Upper lobe of right lung (tissue), 1 donor: ENCODE measurements at regions not wholly inside any gene's neighbourhood (a gene's known extent, or its start where the extent isn't known, plus 50 kb on each side); places are given as distances from the start of the nearest gene placed in this dataset.
"Not testable (repeated sequence)": the region's sequence is repeated elsewhere in the genome, so short reads cannot be mapped to it uniquely, and the experiment has no call there.

ENCODE experiments used
- ATAC-seq: fragments of 200-7000 bp; cut with Tn5 transposase; one replicate; pipeline ENCODE4 v1.9.1; 2020; ENCODE audit warnings: mild to moderate bottlenecking, moderate library complexity
- DNase-seq: peaks from one replicate; pipeline ENCODE4 v3.0.0-alpha.2; 2020
- H3K27ac ChIP-seq: fragments of 200-600 bp; one replicate; pipeline ENCODE4 v1.8.0; 2022
- H3K27me3 ChIP-seq: fragments of 200-600 bp; one replicate; pipeline ENCODE4 v1.8.0; 2022; ENCODE audit warnings: mild to moderate bottlenecking
- H3K36me3 ChIP-seq: fragments of 200-600 bp; one replicate; pipeline ENCODE4 v1.8.0; 2022
- H3K4me1 ChIP-seq: fragments of 200-600 bp; one replicate; pipeline ENCODE4 v1.8.0; 2022
- H3K4me3 ChIP-seq: fragments of 200-600 bp; one replicate; pipeline ENCODE4 v1.8.0; 2022; ENCODE audit warnings: mild to moderate bottlenecking
- H3K9me3 ChIP-seq: fragments of 200-600 bp; one replicate; pipeline ENCODE4 v1.8.0; 2022
- CTCF ChIP-seq: fragments of 200-600 bp; IDR thresholded peaks from one replicate; pipeline ENCODE4 v1.8.0; 2022; ENCODE audit warnings: antibody characterized with exemption
- intact Hi-C: fragments of 100-400 bp; cut with DNase I; formaldehyde crosslinking; loops from one replicate; pipeline ENCODE4 v1.11.0; 2022
- donor health status: DM: no; HTN: yes; CAD: no; lungs with severe emphysema.

GRCh38 chr20:29031262-29031982, 2226.0 kb upstream of the DEFB115 start:
- ATAC-seq, intact Hi-C loops, H3K9me3 ChIP-seq, DNase-seq, H3K4me3 ChIP-seq, H3K27ac ChIP-seq, H3K27me3 ChIP-seq, H3K4me1 ChIP-seq, H3K36me3 ChIP-seq: not testable (repeated sequence)

GRCh38 chr20:29044239-29044638, 2213.2 kb upstream of the DEFB115 start:
- H3K4me3 ChIP-seq, H3K9me3 ChIP-seq, intact Hi-C loops, ATAC-seq, DNase-seq, H3K36me3 ChIP-seq, H3K27me3 ChIP-seq, H3K4me1 ChIP-seq, H3K27ac ChIP-seq: not testable (repeated sequence)

GRCh38 chr20:29050008-29050606, 2207.4 kb upstream of the DEFB115 start:
- H3K9me3 ChIP-seq, DNase-seq, H3K36me3 ChIP-seq, H3K27ac ChIP-seq, ATAC-seq, H3K4me3 ChIP-seq, intact Hi-C loops, H3K4me1 ChIP-seq, H3K27me3 ChIP-seq: not testable (repeated sequence)

GRCh38 chr20:29057866-29058484, 2199.5 kb upstream of the DEFB115 start:
- TF ChIP-seq CTCF: peak; percentile 41
- ATAC-seq, H3K4me1 ChIP-seq, H3K4me3 ChIP-seq, H3K27me3 ChIP-seq, DNase-seq, H3K9me3 ChIP-seq, intact Hi-C loops, H3K27ac ChIP-seq, H3K36me3 ChIP-seq: not testable (repeated sequence)

GRCh38 chr20:29062451-29062850, 2195.0 kb upstream of the DEFB115 start:
- H3K4me1 ChIP-seq, H3K27ac ChIP-seq, ATAC-seq, H3K4me3 ChIP-seq, intact Hi-C loops, DNase-seq, H3K36me3 ChIP-seq, H3K27me3 ChIP-seq: not testable (repeated sequence)
- peaks cover 17% of the 10 kb centered on the region for H3K9me3 ChIP-seq

- ATAC-seq, H3K4me3 ChIP-seq, DNase-seq, intact Hi-C loops, H3K27ac ChIP-seq, H3K27me3 ChIP-seq, H3K4me1 ChIP-seq, H3K36me3 ChIP-seq: not testable (repeated sequence)
- peaks cover 17% of the 10 kb centered on the region for H3K9me3 ChIP-seq
Observed at GRCh38 chr20:29066341-29066740, 2191.1 kb upstream of the DEFB115 start.

GRCh38 chr20:29073640-29074039, 2183.8 kb upstream of the DEFB115 start:
- H3K9me3 ChIP-seq, H3K4me1 ChIP-seq, intact Hi-C loops, H3K4me3 ChIP-seq, ATAC-seq, H3K27ac ChIP-seq, H3K36me3 ChIP-seq, DNase-seq, H3K27me3 ChIP-seq: not testable (repeated sequence)

GRCh38 chr20:29079769-29080690, 2177.4 kb upstream of the DEFB115 start:
- peak; percentile 65 for ATAC-seq
- intact Hi-C loops: no loop called here
- H3K27ac ChIP-seq: no peak overlapping the region

GRCh38 chr20:29081712-29082111, 2175.8 kb upstream of the DEFB115 start:
- H3K4me1 ChIP-seq, ATAC-seq, H3K27me3 ChIP-seq, intact Hi-C loops, H3K27ac ChIP-seq, H3K4me3 ChIP-seq, H3K9me3 ChIP-seq, H3K36me3 ChIP-seq, DNase-seq: not testable (repeated sequence)

More at GRCh38 chr20:29079769-29080690, 2177.4 kb upstream of the DEFB115 start:
- no peaks in the 10 kb centered on the region for H3K4me1 ChIP-seq
- H3K27me3 ChIP-seq: no peaks in the 10 kb centered on the region
- peak overlapping the region; percentile 16 for H3K4me3 ChIP-seq
- H3K9me3 ChIP-seq: no peaks in the 10 kb centered on the region
- no peak for DNase-seq
- no peaks in the 10 kb centered on the region for H3K36me3 ChIP-seq
- no peak for TF ChIP-seq CTCF
